CD4-positive, alpha-beta T cell treated with Interleukin-6 at 100 ng/mL for 8 hours (primary cell): ENCODE measurements at regions not wholly inside any gene's neighbourhood (a gene's known extent, or its start where the extent isn't known, plus 50 kb on each side); places are given as distances from the start of the nearest gene placed in this dataset.
"Not testable (repeated sequence)": the region's sequence is repeated elsewhere in the genome, so short reads cannot be mapped to it uniquely, and the experiment has no call there.

Experiments
- DNase-seq: peaks from one replicate; pipeline ENCODE4 v3.0.0-alpha.2; 2020; ENCODE audit warnings: mixed read lengths, low spot score

DNA sequence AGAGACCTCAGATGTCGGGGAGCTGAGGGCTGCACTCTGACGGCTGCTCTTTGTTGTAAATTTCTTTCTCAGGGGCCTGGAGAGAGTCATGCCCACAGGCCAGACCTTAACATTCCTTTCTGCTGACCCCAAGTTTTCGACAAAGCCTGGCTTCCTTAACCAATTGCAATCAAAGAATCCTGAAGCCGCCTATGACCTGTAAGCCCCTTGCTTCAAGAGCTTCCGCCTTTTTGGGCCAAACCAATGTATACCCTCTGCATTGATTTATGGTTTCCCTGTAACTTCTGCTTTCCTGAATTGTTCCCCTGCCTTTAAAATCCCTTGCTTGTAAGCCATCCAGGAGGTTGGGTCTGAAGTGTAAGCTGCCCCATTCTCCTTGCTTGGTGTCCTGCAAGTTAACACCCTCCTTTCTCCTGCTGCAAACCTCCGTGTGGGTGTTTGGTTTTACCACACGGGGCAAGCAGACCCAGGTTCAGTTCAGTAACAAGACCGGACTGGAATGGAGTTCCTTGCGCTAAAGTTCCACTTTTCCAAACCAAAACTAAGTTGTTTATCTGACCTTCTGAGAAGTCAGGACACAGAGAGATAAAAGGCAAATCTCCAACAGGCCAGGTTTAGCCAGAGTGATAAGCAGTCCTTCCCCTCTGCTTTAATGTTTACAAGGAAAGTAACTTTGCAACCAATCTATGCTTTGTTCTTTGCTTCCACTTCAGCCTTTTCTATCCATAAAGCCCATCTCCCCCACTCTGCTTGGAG is 141.6 kb downstream of the KCNJ12 start:
- no peak for DNase-seq

DNA sequence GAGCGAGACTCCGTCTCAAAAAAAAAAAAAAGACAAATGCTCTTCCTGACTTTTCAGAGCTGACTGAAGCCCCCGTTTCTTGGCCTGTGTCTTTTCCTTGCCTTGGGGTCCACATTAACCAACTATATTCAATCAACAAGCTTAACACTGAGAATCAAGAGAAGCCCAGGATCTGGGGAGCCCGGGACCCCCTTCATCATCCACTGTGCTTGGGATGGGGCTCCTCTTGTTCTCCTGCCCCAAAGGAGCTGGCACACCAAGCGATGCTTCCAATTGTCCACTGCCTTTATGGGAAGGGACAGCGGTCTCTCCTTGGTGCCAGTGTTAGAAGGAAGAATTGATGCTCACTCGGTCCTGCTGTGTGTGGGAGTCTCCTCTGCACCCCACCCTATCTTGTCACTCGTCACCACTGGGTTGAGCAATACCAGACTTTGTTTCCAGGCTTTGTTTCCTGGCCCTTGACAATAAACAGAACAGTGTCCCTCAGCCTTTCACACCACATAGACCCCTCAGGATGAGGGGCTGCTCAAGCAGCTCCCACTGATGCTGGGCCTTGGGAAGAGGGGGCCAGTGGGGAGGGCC is 146.7 kb downstream of the KCNJ12 start:
- no peak for DNase-seq

DNA sequence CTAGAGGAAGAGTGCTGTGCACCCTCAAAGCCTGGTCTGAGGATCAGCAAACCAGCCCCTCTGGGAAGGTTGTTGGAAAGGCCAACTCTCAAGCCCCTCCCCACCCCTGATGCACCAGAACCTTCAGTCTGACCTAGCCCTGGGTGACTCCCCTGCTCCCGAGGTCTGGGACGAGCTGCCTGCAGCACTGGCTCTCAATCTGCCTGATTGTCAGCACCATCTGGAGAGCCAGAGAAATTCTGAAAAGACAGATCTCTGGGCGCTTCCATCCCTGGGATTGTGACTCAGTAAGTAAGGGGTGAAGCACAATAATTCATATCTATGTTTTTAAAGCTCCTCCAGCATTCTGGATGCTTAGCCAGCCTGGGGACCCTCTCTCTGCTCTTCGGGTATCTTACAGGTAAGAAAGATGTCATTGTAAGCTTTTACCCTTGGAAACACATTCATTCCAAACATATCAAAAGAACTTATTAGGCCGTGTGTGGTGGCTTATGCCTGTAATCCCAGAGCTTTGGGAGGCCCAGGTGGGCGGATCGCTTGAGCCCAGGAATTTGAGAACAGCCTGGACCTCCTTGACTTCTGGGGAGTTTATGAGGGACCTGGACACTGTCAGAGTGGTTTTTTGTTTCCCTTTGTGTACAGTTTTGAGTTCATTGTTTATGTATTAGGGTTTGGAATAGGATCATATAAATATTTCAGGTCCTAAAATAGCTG is 147.5 kb downstream of the KCNJ12 start:
- no peak for DNase-seq

DNA sequence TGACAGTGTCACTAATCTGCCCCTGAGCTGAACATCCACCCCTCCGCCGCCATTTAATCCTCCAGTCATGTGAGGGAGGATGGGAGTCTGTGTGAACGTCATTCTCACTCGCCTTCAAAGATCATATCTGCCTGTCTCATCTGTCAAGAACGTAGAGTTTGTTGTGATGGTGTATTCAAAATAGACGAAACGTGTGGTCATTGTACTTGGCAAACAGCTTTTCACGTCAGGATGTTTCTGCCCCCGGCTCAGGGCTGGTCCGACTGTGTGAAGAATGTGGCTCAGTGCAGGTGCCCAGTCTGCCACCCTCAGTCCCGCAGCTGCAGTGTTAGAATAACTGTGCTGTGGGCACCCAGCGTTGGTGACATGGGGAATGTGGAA is 148.0 kb downstream of the KCNJ12 start:
- no peak for DNase-seq

DNA sequence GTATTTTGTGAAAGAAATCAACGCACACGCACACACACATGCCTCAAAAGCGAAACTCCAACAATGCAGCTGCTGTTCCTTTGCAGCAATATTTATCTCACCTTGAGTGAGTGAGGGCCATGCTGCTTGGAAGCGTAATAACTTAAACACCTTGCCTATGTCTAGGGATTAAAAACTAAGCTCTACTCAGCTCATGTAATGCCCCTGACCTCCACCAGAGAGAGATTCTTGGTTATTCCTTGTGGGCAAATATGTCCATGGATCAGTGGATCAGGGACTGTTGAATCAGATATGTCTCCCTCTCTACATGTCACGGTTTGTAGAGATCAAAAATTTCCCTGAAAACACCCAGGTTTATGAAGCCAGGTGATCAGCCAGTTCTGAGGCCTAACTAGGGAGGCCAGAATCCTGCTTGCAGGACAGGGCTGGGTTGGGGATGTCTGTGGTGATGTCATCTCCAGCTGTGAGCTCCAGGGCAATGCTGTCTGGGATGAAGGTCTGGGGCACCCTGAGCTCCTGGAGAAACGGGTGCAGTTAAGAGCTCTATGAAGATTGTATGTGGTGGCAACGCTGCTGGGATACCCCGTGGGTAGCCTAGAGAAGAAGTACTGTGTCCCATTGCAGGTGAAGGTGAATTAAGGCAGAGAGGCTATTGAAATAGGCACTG is 149.4 kb downstream of the KCNJ12 start:
- DNase-seq = no peak

DNA sequence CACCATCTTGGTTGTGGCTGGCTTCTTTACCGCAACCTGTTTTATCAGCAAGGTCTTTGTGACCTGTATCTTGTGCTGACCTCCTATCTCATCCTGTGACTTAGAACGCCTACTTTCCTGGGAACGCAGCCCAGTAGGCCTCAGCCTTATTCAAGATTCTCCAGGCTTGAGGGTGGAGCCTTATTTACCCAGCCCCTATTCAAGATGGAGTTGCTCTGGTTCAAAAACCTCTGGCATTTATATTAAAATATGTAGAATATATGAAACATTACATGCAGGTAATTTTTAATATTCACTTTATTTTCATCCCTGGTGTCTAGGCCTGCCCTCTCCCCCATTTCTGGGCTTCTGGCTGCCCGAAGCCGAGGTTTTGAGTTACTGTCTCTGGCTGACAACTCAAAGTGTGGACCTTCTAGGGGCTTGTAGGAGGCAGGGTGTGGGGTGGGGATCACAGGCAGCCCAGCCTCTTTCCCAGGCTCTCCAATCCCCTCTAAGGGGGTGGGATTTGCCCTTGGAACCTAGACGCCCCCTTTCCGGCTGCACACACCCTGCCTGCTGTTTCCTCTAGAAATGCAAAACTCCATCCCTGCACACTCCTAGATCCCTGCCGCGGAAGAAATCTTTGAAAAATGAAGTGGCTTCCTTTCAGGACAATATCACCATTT is 152.0 kb downstream of the KCNJ12 start:
- no peak for DNase-seq

DNA sequence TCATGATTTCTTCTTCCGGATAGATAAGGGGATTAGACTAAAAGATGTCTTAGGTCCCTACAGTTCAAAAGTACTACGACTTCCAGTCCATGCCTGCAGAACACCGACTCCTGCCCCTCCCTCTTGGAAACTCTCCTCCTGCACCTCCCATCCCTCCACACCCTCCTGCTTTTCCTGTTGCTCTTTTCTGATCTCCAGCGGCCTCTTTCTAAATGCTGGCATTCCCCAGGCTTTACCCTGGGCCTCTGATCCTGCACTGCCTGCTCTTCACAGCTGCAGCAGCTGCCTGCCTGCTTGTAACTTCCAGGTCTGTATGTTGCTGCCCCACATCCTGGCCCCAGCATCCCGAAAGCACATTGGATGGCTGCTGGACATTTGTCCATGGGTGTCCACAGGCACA is 154.2 kb downstream of the KCNJ12 start:
- DNase-seq = no peak

DNA sequence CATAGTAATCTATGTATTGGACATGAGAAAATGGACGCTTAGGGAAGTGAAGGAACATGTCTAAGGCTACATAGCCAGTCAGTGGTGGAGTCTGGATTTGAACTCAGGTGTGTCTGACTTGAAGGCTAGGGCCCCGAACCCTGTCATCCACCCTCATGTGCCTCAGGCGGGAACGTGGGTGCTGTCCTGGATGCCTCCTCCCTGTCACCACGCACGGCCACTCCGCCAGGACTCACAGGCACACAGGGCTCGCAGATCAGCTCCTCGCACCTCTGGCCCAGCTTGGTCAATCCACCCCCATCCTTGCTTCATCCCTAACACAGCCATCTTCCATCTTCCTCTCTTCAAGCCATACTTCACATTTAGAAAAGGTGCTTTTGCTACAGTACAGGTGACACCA is 154.7 kb downstream of the KCNJ12 start:
- DNase-seq = no peak

DNA sequence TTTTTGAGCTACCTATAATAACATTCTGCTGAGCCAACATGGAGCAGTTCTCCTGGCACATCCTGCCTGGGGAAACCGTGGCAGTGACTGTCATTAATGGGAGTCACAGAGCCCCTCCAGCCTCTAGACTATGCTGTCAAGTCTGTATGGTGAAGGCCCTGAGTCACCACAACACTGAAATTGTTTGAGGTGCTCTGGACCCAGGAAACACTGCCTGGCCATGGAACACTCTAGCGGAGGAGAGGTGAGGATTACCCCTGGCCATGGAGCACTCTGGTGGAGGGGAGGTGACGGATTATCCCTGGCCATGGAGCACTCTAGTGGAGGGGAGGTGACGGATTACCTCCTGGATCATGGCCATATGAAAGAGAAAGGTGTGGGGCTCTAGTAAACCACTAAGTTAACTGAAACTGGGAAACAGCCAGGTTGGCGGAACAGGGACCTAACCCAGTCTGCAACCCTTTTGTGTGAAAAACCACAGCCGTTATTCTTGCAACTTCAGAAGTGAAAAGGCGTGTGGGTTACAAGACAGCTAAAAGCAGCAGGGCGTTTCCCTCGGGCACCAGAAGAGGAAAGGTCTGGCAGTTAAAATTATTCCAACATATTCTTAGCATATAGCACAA is 156.7 kb downstream of the KCNJ12 start:
- no peak for DNase-seq

DNA sequence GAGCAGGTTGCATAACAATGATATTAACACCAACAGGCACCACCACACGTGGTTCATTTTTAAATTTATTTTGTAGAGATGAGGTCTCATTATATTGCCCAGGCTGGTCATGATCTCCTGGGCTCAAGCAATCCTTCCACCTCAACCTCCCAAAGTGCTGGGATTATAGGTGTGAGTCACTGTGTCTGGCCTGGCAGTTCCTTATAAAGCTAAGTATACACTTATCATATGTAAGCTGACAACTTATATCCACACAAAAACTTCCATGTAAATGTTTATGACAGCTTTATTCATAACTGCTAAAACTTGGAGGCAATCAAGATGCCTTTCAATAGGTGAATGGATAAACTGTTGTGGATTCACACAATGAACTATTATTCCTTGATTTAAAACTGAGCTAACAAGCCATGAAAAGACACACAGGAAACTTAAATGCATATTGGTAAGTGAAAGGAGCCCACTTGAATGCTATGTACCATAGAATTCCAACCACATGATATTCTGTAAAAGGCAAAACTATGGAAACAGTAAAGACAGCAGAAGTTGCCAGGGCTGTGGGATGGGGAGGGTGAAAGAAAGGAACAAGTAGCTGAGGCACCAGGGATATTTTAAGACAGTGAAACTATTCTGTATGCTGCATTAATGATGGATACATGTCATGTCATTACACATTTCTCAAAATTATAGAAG is 156.5 kb upstream of the KCNJ18 start:
- DNase-seq = no peak

DNA sequence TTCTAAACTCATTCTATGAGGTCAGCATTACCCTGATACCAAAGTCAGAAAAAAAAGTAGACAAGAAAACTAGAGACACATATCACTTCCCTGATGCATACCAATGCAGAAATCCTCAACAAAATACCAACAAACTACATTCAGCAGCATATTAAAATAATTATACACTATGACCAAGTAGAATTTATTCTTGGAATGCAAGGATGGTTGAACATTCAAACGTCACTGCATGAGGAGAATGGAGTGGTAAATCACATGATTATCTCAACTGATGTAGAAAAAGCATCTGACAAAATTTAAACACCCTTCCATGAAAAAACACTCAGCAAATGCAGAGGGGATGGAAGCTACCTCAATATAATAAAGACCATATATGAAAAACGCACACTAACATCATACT is 155.0 kb upstream of the KCNJ18 start:
- DNase-seq = no peak

DNA sequence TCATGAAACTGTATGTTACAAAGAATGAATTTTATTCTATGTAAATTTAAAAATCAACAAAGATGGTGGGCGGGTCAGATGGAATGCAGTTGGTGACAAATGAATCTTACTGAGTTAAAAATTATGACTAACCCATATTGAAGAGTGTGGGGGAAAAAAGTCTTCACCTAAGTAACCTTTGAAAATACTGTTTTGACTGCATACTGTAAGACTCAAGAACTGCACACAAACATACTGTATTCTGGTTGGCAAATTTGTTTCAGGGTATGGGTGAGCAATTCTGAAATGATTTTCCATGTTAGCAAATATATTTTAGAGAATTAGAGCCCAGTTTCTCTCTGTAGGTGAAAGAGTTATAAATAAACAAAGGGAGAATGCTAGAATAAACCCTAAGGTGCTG is 153.7 kb upstream of the KCNJ18 start:
- no peak for DNase-seq

DNA sequence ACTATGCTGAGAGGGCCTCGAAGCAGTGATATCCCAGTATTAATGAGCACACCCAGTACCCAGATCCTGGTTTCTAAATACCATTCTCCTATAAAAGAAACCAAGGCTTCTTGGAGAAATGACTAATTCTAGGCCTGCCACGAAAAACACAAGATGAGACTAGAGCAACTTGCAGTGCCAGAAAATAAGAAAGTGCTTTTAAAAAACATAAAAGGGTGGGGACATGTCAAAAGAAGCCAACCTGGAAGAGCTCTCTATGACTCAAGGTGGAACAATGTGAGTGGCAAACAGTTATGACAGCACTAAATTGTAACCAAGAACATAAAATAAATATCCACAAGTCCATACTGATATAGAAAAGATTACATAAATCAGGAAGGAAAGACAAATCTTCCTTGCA is 153.2 kb upstream of the KCNJ18 start:
- DNase-seq = no peak

DNA sequence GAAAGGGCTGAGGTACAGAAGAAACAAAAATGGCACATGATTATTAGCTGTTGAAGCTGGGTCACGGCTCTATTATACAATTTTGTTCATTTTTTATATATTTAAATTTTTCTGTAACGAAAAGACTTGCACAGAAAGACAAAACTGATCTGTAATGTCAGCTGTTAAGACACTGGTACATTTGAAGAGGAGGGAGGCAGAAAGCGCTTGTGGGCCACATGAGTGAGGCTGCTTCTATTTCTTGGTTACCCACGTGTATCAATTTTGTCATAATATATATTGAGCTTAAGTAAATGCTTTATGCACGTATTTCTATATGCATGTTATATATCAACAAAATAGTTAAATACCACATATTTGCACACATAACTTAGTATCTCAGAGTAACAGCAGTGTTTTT is 151.8 kb upstream of the KCNJ18 start:
- no peak for DNase-seq

DNA sequence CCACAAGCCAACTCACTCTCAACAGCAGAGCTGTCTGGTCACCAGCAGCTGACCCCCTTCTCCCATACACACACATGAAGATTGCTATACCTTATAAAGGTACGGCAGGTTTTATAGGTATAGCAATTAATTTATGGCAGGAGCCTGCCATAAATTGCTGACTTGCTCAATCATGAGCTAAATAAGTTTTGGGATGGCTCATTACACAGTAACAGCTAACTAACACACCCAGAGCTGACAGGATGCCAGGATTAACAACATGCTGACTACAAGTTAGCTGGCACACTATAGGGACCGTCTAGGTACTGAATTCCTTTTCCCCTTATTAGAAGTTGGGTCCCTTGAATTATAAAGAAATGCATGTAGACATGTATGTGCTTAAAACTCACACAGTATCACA is 150.3 kb upstream of the KCNJ18 start:
- DNase-seq = no peak

DNA sequence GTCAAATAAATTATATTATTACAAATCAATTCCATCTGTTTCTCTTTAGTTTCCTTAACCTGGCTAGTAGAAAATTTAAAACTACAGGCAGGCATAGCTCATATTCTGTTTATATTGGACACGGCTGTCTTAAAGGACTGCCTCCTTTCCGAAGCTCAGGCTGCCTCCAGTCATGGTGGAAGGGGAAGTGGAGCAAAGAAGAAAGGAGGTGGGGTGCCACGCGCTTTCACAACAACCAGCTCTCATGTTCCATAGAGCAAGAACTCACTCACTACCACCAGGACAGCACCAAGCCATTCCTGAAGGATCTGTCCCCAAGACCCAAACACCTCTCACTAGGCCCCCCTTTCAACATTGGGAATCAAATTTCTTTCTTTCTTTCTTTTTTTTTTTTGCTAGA is 149.3 kb upstream of the KCNJ18 start:
- no peak for DNase-seq

DNA sequence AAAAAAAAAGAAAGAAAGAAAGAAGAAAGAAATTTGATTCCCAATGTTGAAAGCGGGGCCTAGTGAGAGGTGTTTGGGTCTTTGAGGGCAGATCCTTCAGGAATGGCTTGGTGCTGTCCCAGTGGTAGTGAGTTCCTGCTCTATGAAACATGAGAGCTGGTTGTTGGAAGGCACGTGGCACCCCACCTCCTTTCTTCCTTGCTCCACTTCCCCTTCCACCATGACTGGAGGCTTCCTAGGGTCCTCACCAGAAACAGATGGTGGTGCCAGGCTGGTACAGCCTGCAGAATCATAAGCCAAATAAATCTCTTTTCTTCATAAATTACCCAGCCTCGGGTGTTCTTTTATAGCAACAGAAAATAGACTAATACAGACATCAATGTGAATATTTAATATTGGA is 147.3 kb upstream of the KCNJ18 start:
- DNase-seq = no peak

DNA sequence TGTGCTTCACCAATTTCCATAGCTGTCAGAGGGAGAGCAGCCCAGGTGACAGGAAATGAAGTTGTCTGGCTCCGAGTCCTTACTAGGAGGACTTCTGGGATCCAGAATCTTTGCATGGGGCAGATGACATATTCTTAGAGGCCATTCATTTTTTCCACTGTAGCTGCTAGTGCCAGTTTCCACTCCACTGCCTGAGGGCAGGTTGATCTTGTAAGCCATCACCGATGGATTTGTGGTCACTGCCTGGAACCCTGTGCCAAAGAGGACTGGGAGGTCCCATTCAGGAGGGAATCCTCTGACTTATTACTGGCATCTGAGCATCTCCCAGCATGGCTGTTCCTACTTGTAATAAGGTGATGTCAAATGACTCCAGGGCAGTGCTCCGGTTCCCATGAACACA is 144.1 kb upstream of the KCNJ18 start:
- no peak for DNase-seq

DNA sequence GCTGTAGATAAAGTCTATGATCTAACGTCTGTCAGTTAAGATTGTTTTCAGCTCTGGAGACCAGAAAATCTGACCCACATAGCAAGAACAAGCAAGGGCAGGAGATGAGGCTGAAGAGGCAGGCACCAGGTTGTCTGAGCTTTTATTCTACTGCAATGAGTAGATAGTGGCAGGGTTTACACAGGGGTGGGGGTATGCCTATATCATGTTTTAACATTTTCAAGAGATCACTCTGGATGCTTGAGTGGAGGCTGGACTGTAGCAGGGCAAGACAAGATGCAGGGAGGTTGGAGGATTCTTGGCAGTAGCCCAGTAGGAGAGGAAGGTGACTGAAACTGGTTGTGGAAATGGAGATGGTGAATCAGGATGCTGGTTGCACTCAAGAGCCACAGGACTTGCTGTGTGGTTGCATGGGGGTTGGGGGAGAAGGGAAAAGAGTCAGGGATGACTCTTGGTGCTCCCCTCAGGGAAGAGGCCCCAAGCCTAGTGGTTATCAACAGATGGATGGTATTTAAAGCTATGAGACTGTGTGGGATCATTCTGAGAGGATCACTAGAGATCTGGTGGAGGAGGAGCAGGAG is 143.1 kb upstream of the KCNJ18 start:
- DNase-seq = no peak

DNA sequence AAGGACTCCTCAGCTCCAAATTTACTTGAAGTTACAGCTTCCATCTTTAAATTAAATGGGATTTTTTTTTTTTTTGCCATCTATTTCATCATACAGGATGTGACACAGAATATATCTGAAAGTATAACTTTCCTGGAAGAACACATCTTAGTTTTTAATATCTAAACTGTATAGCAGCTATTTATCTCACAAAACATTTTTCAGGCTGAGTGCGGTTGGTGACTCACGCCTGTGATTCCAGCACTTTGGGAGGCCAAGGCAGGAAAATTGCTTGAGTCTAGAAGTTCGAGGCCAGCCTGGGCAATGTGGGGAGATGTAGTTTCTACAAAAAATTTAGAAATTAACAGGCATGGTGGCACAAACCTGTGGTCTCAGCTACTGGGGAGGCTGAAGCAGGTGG is 142.3 kb upstream of the KCNJ18 start:
- DNase-seq = not testable (repeated sequence)
